ENCODE measurements at regions not wholly inside any gene's neighbourhood (a gene's known extent, or its start where the extent isn't known, plus 50 kb on each side); places are given as distances from the start of the nearest gene placed in this dataset.

DNA sequence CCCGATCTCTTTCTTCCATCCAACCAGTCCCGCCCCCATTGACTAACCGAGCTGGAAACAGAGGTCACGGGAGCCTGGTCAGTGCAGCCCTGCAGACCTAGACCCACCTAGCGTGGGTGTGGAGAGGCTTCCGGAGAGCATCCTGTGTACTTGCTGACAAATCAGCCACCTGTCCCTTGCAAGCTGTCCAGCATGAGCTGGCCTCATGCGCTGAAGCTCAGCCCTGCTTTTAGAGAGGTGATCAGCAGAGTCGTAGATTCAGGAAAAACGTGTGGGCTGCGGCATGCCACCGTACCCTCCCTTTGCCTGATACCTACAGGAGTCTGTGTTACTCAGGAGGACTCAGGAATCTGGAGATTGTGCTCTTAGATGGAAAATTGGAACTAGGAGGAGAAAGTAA is 80.3 kb upstream of the UQCRFS1 start:
- DNase-seq, result no peak

DNA sequence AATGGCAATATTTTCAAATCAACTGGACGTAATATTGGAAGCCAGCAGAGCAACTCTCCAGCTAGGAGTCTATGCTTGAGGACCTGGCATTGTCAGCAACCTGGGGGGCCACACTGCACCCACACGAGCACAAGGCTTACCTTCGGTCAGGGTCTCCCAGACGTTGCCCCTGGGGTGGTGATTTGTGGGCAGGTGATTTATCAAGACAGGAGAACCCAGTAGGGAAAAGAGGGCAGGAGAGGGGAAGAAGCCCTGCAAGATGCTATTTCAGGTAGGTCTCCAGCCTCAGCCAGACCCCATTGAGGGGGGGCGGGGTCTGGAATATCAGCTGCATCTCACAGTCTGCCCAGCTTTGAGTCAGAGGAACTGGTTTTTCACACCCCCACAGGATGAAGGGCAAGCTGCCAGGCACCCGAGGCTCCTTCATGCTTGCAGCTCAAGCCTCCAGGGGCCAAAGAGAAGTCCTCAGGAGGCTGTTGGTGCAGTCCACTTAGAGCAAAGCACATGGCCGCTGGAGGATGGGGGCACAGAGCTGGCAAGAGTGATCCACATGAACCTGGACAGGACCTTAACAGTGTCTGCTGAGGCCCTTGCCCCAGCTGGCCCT is 80.9 kb upstream of the UQCRFS1 start:
- no peak for DNase-seq

DNA sequence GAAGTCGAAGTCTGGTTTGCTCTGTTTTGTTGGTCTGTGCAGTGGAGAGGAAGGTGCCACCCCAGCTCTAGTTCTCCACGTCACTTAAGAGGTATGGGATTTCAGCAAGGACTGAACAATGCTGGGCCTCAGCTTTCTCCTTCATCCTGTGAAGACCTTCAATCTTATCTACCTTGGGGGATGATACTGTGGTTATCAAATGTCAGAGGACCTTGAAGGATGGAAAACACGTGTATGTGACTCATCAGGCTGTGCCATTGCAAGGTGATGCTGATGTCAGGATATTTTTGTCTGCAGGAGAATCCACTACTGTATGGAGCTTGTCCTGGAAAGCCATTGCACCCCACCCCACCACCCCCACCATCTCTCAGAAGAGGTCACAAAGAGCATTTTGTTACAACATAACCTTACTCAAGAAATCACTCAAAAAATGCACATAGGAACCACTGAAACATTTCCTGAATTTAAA is 81.4 kb upstream of the UQCRFS1 start:
- no peak for DNase-seq

DNA sequence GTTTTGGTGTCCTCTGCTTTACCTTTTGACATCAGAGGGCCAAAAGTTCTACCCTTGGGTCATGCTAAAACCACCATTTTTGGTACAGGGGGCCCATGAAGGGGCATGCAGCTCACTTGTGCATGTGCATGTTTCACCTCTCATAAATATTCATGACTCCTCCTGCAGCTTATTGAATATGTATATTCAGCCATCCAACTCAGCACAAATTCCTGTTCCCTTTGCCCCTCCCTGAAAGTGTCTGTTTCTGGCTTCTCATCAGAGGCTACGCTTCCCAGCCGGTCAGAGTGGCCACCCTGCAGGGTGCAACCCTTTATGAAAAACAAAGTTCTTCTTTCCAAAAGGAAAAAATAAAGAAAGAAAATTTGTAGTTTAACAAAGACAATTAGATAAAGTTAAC is 82.3 kb upstream of the UQCRFS1 start:
- no peak for DNase-seq

GRCh38 chr19:29297381-29297780 is 84.4 kb upstream of the UQCRFS1 start:
- no peak for DNase-seq

DNA sequence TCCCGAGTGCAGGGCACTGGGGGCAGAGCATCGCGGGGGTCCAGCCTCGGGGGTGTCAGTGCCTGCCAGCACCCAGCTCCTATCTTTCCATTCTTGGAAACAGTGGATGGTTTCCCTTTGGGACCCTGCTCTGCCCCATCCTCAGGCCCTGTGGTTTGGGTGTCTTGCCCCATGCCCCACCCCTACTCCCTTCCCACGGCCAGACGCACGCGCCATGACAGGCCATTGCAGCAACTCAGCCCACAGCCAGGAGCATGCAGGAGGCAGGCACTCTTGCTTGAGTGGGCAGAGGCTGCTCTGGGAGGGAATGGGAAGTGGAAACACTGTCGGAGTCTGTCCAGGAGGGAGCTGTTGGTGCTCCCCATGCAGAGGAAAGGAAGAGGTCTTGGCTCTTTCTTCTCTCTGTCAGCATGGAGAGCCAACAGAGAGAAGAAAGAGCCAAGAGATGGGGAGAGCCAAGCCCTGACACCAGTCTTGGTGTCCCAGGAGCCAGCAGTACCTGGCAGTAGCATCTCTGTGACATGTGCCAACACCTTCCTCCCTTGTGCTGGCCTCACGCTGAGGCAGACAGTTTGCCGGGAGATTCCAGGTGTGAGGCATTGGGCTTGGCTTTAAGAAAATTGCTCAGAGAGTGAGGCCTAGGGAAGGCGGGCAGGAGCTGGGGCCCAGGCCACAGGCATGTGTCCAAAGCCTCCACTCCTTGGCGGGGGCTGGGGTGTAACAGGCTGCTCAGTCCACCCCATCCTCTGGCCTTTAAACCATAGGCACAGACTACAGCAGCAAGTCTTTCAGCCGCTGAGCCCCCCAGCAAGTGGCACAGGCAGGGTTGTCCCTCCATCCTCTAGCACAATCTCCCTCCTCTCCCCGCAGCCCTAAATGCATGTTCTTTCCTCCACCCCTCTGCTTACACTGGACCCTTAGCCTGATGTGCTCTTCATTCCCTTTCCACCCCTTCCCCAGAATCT is 86.7 kb upstream of the UQCRFS1 start:
- DNase-seq, result no peak

DNA sequence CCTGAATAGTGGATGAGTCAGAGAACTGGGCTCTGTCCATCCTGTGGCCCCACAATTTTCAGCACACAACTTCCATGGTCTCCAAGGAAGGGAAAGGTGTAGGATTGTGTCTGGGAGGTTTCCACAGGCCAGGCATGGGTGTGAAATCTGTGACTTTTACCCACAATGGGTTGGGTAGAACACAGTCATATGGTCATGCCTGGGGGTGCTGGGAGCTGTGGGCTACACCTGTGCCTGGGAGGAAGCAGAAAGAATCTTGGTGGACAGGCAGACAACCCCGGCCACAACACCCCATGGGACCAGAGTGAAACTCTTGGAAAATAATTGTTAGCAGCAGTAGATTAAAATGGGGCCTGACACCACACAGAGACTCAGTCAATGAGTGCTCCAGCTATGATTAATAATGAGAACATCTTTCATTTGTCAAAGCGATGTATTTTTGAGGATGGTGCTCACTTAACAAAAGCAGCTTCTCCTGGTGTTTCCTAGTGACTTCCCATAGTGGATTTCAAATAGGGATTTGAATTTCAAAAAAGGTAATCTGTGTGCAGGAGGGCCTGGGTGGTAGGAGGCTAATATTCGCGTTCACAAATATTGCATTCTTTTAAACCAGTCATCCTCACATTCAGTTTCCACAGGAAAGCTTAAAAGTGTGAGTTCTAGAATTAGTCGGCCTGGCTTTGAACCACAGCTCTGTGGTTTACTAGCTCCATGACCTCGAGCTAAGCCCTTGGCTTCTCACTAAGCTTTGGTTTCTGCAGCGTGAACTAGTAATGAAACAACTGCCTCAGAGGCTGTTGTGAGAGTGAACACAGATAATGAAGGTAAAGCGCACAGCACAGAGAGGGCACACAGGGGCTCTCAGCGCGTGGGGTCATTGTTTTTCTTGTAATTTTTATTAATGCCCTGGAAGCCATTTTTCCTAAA is 89.3 kb upstream of the UQCRFS1 start:
- no peak for DNase-seq

- DNase-seq, result no peak
These were observed 90.2 kb upstream of the UQCRFS1 start for GRCh38 chr19:29303069-29303718.

GRCh38 chr19:29303719-29304090 is 90.8 kb upstream of the UQCRFS1 start:
- DNase-seq, result no peak

DNA sequence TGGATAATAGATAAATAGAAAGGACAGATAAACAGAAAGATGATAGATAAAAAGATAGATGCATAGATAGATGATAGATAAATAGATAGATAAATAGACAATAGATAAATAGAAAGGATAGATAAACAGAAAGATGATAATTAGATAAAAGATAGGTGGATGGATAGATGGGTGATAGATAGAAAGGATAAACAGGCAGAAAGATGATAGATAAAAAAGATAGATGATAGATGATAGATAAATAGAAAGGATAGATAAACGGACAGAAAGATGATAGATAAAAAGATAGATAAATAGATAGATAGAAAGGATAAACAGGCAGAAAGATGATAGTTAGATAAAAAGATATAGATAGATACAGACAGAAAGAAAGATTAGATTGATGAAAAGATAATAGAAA is 92.3 kb upstream of the UQCRFS1 start:
- no peak for DNase-seq

DNA sequence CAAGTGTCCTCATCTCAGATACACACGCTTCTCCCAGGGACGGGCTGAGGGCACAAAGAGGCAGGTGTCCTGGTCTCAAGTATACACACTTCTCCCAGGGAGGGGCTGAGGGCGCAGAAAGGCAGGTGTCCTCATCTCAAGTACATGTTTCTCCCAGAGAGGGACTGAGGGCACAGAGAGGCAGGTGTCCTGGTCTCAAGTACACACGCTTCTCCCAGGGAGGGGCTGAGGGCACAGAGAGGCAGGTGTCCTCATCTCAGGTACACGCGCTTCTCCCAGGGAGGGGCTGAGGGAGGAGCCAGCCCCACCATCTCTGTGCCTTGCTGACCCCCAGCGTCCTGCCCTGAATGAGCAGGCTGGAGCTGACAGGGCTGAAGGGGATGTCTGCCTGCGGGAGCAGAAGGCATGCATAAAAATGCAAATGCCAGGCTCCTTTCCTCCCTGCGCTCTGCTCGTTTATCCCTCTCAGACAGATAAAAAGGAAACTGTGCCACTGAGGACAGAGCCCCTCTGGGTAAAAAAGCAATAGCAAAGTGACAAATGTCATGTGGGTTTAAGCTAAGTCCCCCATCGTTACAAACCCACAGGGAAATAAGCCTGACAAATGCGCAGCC is 96.1 kb upstream of the UQCRFS1 start:
- DNase-seq, result peak; percentile 92

DNA sequence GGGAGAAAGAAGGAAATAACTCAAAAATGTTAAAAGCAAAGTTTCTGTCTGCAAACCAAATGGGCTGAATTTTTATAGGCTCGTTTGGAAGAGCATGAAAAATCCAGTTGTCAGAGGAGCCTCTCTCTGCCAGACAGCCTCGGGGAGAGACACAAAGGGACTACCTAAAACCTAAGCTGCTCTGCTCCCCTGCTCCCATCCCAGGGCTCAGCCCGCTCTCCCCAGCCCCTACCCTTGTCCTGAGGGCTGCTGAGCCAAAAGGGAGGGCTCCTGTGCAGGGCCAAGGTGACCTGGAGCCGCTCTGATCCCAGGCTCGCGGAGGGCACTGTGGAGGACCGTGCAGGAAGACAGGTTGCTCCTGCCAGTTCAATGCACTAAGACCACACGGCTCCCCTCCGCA is 96.7 kb upstream of the UQCRFS1 start:
- no peak for DNase-seq

DNA sequence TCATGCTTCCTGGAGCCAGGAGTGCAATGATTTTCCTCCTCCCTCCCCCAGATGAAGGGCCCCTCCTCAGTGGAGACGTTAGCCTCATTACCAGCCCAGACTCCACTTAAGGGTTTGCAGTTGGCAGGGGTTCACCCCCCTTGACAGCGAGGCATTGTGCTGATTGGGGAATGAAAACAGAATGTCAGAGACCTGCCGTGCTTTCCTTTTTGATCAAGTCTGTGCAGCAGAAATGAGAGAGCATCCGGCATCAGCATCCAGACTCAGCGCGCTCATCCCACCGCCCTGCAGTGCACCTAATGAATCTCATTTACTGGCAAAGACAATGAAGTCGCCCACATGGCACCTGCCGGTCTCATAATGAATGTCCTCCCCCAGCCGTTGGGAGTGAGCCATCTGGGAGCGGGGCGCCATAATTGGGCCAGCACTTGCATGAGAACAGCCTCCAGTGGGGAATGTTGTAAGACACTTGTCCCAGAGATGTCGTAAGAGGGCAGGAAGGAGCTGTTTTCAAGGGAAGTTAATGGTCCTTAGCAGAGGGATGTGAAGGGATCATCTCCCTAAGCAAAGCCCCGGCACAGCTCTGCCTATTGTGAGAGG is 98.3 kb upstream of the UQCRFS1 start:
- DNase-seq, result peak; percentile 65

DNA sequence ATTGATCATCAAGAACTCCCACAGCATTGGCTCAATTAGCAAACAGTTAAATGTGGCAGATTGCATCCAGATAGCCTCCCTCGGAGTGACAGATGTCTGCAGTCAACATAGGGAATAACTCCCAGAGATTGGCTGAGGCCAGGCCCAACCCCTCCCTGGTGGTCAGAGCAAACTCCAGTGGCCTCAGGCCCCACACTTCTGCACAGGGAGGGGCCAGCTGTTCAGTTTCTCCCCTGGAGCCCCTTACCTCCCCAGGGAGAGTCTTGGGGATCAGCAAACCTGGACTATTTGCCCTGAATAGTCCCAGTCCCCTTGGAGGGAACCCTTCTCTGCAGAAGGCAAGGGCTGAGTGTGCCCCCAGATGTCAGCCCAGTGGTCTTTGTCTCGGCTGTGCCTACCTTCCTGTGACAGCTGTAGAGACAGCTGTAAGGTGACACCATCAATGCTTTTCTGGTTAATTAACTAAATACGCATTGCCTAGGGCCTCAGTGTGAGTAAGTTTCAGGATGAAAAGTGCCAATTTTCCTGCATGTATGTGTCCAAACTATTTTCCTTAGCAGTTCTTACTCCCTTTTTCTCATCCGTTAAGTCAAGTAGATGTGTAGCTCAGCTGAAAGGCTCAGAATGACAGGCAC is 102.7 kb upstream of the UQCRFS1 start:
- DNase-seq, result no peak

DNA sequence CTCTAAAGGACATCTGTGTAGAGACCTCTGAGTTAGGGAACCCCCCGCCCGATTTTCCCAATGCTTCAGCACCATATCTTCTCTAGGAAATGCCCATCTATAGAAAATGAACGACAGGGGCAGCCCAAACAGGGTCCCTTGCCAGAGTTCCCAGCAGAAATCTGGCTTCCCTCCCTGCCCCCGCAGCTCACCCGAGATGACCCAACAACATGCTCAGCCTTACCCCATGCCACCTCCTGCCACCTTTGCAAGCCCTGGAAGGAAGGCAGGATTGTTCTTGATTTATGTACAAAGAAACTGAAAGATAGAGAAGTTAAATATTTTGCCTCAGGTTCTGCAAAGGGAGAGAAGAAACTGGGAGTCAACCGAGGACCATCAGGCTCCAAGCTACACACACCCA is 105.6 kb upstream of the UQCRFS1 start:
- no peak for DNase-seq

DNA sequence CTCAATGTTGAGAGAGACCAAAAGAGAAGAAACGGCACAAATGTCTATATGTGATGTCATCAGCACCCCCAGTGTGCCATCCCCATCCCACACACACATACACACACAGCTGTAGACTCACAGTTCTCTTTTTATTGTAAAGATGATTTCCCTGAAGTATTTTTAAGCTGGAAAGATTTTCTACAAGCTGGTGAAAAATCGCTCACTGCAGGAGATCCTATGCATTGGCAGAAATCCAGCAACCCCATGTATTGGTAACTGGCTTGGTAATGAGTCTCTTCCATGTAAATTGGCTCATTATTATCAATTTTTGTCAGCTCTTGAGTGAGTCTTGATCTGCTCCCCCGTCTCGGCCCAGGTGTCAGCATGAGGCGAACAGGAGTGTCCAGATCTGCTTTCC is 107.1 kb upstream of the UQCRFS1 start:
- no peak for DNase-seq

DNA sequence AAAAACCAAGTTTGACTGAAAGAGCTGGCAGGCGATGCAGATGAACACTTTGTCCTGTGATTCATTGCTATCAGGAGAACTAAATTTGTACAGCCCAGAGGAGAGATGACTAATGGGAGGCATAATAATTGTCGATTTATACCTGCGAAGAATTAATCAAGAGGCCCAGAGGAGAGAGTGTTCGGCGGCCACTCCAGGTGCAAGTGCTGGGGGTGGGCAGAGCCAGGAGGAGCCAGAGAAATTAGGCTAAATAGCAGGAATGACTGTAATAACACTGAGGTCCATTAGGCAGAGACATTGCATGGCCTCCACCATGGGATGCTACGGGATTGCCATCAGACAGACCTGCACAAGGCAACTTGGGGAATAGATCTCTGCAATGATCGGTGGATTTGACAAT is 107.7 kb upstream of the UQCRFS1 start:
- no peak for DNase-seq

GRCh38 chr19:29321116-29321515 is 108.2 kb upstream of the UQCRFS1 start:
- DNase-seq, result no peak

- DNase-seq, result no peak
These were observed 110.1 kb upstream of the UQCRFS1 start for GRCh38 chr19:29323021-29323430.

DNA sequence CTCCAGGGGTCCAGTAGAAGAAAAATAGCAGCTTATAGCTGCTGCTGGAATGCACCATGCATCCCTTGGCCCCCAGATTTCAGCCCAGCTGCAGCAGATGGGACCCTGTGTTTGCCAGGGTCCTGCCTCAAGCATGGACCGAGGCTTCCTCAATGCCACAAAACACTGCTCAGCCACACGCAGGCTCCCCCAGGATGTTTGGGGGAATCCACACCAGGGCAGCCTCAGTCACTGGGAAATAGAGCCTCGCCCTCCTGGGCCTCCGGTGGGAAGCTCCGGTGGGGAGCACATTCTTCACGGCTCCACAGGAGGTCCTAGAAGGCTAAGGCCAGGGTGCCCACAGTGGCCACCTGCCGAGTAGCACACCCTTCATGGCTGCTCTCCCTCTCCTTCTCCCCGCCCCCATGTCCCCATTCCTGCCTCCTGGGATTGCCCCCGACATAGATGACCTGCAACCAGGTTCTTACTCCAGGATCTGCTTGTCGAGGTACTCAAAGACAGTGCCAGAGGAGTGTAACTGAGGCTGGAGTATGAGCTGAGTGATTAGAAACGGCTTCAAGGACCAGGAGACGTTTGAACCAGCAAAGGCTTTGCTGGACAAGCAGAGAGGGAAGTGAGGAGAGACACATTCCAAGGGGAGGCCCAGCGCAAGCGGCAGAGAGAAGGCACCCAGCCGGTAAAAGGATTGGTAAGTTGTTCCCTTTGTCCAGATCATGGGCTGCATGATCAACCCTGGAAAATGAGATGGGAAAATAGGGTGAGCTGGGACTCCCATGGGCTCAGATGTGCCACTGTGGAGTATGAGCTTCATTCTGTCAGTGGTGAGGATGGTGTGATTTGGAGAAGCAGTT is 110.7 kb upstream of the UQCRFS1 start:
- no peak for DNase-seq

Measured in DMS153 (cell line).